IMR-90 (cell line): ENCODE measurements at regions not wholly inside any gene's neighbourhood (a gene's known extent, or its start where the extent isn't known, plus 50 kb on each side); places are given as distances from the start of the nearest gene placed in this dataset.

Source experiments
- ATAC-seq: fragments of 200-7000 bp; cut with Tn5 transposase; 2 replicates; pipeline ENCODE4 v1.9.1; 2020; ENCODE audit warnings: low read depth, mild to moderate bottlenecking, moderate library complexity
- BruUV-seq: library from RNA; stranded (reverse); fragments of 400-500 nt; replicated peaks from 2 replicates; lab custom pipeline; 2021; lab: Mats Ljungman, UMichigan
- CTCF ChIA-PET: fragments of 300-600 bp; formaldehyde crosslinking; extraction: SDS; loops from one replicate; lab custom pipeline; 2021; ENCODE audit warnings: antibody characterized with exemption; lab: Yijun Ruan, JAX
- POLR2A ChIA-PET: fragments of 300-600 bp; sonication (Branson Sonifier 250); formaldehyde crosslinking; loops from one replicate; lab custom pipeline; 2022; ENCODE audit warnings: antibody characterized with exemption; ENCODE audit not compliant: unreplicated experiment; lab: Charles Lee
- DNase-seq: peaks from one replicate; pipeline ENCODE4 v3.0.0; 2013
- H2AFZ ChIP-seq: replicated peaks from 2 replicates; pipeline ENCODE3; 2013; ENCODE audit warnings: low read length, mild to moderate bottlenecking; ENCODE audit not compliant: poor library complexity
- H2AK5ac ChIP-seq: 2 replicates; pipeline ENCODE4 v1.6.1; 2013; ENCODE audit warnings: low read depth, low read length, inconsistent platforms
- H2AK9ac ChIP-seq: replicated peaks from 2 replicates; pipeline ENCODE3; 2013; ENCODE audit warnings: mild to moderate bottlenecking, low read depth, low read length, moderate library complexity; ENCODE audit not compliant: poor library complexity
- H2BK120ac ChIP-seq: 2 replicates; pipeline ENCODE4 v1.6.1; 2013; ENCODE audit warnings: low read depth, low read length, inconsistent platforms
- H2BK15ac ChIP-seq: 3 replicates; pipeline ENCODE4 v1.6.1; 2013; ENCODE audit warnings: low read depth, low read length, inconsistent platforms
- H2BK20ac ChIP-seq: 2 replicates; pipeline ENCODE4 v1.6.1; 2013; ENCODE audit warnings: low read depth, mild to moderate bottlenecking, inconsistent platforms, low read length, moderate library complexity
- H2BK5ac ChIP-seq: 2 replicates; pipeline ENCODE4 v1.6.1; 2013; ENCODE audit warnings: mild to moderate bottlenecking, low read depth, low read length, inconsistent platforms; ENCODE audit not compliant: poor library complexity, severe bottlenecking
- H3K14ac ChIP-seq: replicated peaks from 2 replicates; pipeline ENCODE4 v1.6.1; 2013; ENCODE audit warnings: low read depth, low read length, inconsistent platforms
- H3K18ac ChIP-seq: 2 replicates; pipeline ENCODE4 v1.6.1; 2013; ENCODE audit warnings: low read depth, low read length, control low read depth
- H3K23ac ChIP-seq: 2 replicates; pipeline ENCODE4 v1.6.1; 2013; ENCODE audit warnings: low read depth, low read length, inconsistent platforms
- H3K27ac ChIP-seq: 2 replicates; pipeline ENCODE4 v1.5.1; 2013; ENCODE audit warnings: mild to moderate bottlenecking, control low read depth, low read length; ENCODE audit not compliant: insufficient read depth
- H3K27me3 ChIP-seq: 2 replicates; pipeline ENCODE4 v1.6.1; 2013; ENCODE audit warnings: low read length; ENCODE audit not compliant: control insufficient read depth, insufficient read depth
- H3K36me3 ChIP-seq: 2 replicates; pipeline ENCODE4 v1.6.1; 2013; ENCODE audit warnings: low read length, mixed read lengths; ENCODE audit not compliant: control insufficient read depth, insufficient read depth
- H3K4ac ChIP-seq: 2 replicates; pipeline ENCODE4 v1.6.1; 2013; ENCODE audit warnings: low read depth, low read length, inconsistent platforms
- H3K4me1 ChIP-seq: 2 replicates; pipeline ENCODE4 v1.6.1; 2013; ENCODE audit warnings: low read length, mixed read lengths; ENCODE audit not compliant: control insufficient read depth, insufficient read depth
- H3K4me2 ChIP-seq: 2 replicates; pipeline ENCODE4 v1.6.1; 2013; ENCODE audit warnings: low read depth, mild to moderate bottlenecking, control low read depth, low read length, moderate library complexity
- H3K4me3 ChIP-seq: 2 replicates; pipeline ENCODE4 v1.5.1; 2013; ENCODE audit warnings: low read depth, mild to moderate bottlenecking, control low read depth, low read length, moderate library complexity; ENCODE audit not compliant: insufficient read depth
- H3K56ac ChIP-seq: 2 replicates; pipeline ENCODE4 v1.6.1; 2013; ENCODE audit warnings: low read length, inconsistent platforms; ENCODE audit not compliant: insufficient read depth; ENCODE audit errors: extremely low read depth
- H3K79me1 ChIP-seq, 2 experiments: 2 replicates each; pipeline ENCODE4 v1.6.1; 2013; ENCODE audit warnings: low read length in 2 of 2, inconsistent platforms in 1 of 2, low read depth in 1 of 2
- H3K9ac ChIP-seq: 2 replicates; pipeline ENCODE4 v1.6.1; 2013; ENCODE audit warnings: low read depth, low read length, control low read depth
- H3K9me1 ChIP-seq: 2 replicates; pipeline ENCODE4 v1.6.1; 2013; ENCODE audit warnings: low read length, inconsistent platforms; ENCODE audit not compliant: insufficient read depth
- H3K9me3 ChIP-seq: 2 replicates; pipeline ENCODE4 v1.6.1; 2013; ENCODE audit warnings: low read length; ENCODE audit not compliant: control insufficient read depth, insufficient read depth
- H4K20me1 ChIP-seq: 2 replicates; pipeline ENCODE4 v1.6.1; 2013; ENCODE audit warnings: low read length, inconsistent platforms; ENCODE audit not compliant: insufficient read depth
- H4K5ac ChIP-seq: 2 replicates; pipeline ENCODE4 v1.6.1; 2013; ENCODE audit warnings: mild to moderate bottlenecking, low read depth, low read length, control low read depth
- H4K8ac ChIP-seq, 2 experiments: 2 replicates each; pipeline ENCODE4 v1.6.1; 2013; ENCODE audit warnings: low read depth in 2 of 2, low read length in 2 of 2, control low read depth in 1 of 2, inconsistent platforms in 1 of 2
- H4K91ac ChIP-seq: 2 replicates; pipeline ENCODE4 v1.6.1; 2013; ENCODE audit warnings: low read depth, low read length, inconsistent platforms; ENCODE audit not compliant: insufficient read depth
- CEBPB ChIP-seq: IDR thresholded peaks from 2 replicates; pipeline ENCODE4 v1.6.1; 2012; ENCODE audit warnings: low read depth, low read length, improper control_type of control experiment
- CHD1 ChIP-seq: IDR thresholded peaks from 2 replicates; pipeline ENCODE4 v1.6.1; 2012; ENCODE audit warnings: low read depth, low read length, improper control_type of control experiment
- MAZ ChIP-seq: IDR thresholded peaks from 2 replicates; pipeline ENCODE4 v1.6.1; 2012; ENCODE audit warnings: low read depth, mild to moderate bottlenecking, low read length, improper control_type of control experiment, moderate library complexity, borderline replicate concordance
- POLR2A ChIP-seq: IDR thresholded peaks from 2 replicates; pipeline ENCODE4 v1.6.1; 2012; ENCODE audit warnings: mild to moderate bottlenecking, low read depth, low read length
- RCOR1 ChIP-seq: IDR thresholded peaks from 2 replicates; pipeline ENCODE4 v1.6.1; 2012; ENCODE audit warnings: mild to moderate bottlenecking, low read length, improper control_type of control experiment; ENCODE audit not compliant: insufficient replicate concordance
- WGBS, 2 experiments: methylation state at CpG; one replicate each; pipeline versions ENCODE4 v1.1.5 to v1.1.7; 2013; ENCODE audit warnings: missing lambda C conversion rate in 2 of 2; ENCODE audit not compliant: insufficient read length in 1 of 2; ENCODE audit errors: extremely low coverage in 2 of 2; 5-methylcytosine and 5-hydroxymethylcytosine counted together
- dilution Hi-C: fragments of 300-500 bp; cut with HindIII; formaldehyde crosslinking; loops from one replicate; pipeline ENCODE4 v1.14.3; 2018; ENCODE audit warnings: low sequenced_read_pairs; ENCODE audit not compliant: unreplicated experiment
- in situ Hi-C: fragments of 300-500 bp; cut with MboI; formaldehyde crosslinking; loops from 3 replicates; pipeline ENCODE4 v1.14.3; 2019; ENCODE audit warnings: low sequenced_read_pairs, inconsistent platforms, mixed read lengths
- intact Hi-C: fragments of 100-400 bp; cut with micrococcal nuclease; formaldehyde crosslinking; loops from 2 replicates; pipeline ENCODE4 v1.10.0; 2022
- TF ChIP-seq, protein P1 (sequence below): fragments of 150-350 bp; IDR thresholded peaks from 2 replicates; pipeline ENCODE4 v1.6.1; 2017; ENCODE audit warnings: mild to moderate bottlenecking, antibody characterized with exemption, low read length, low read depth

DNA sequence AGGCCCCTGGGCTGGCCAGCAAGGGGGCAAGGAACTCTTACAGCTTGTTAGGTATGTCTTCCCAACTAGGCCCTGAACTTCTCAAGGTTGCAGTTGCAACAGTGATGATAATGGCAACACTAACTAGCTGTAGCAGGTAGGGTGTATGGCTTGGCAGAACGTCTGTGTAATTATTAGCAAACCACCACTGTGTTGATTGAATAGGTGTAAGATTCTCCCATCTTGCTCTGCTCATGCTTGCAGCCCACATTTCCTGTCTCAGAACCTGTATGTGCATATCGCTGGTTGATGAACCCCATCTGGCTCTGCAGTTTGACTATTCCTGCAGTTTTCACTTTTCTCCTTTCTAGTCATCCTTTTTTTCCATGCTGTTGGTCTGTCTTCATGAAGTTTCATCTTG, 178.8 kb downstream of the KATNAL1 start:
- no peaks in the 10 kb centered on the region for H3K36me3 ChIP-seq
- H3K27ac ChIP-seq, result no peak overlapping the region
- H3K18ac ChIP-seq, result no peak overlapping the region
- H2AK5ac ChIP-seq, result no peak overlapping the region
- H2BK20ac ChIP-seq, result no peak overlapping the region
- H2BK15ac ChIP-seq, result no peak overlapping the region
- H3K4me3 ChIP-seq, result no peak overlapping the region
- H3K14ac ChIP-seq, result no peak overlapping the region
- ChIA-PET CTCF (no interaction called here), POLR2A (no interaction called here)
- no peak overlapping the region for H2AK9ac ChIP-seq
- H3K79me1 ChIP-seq, result no peaks in the 10 kb centered on the region
- DNase-seq, result no peak
- no peak overlapping the region for H4K5ac ChIP-seq
- H4K20me1 ChIP-seq, result no peaks in the 10 kb centered on the region
- no peak overlapping the region for H3K23ac ChIP-seq
- dilution Hi-C loops (no loop called here), intact Hi-C loops (no loop called here), in situ Hi-C loops (loop anchor here (25.0 kb wide), 1 partner anchor 909 kb away; no protein-coding TSS in a partner anchor)
- WGBS, 2 experiments, result no CpG with 5 or more reads among the region's 2 CpGs
- no peak overlapping the region for H2AFZ ChIP-seq
- no peak overlapping the region for H3K9ac ChIP-seq
- no TSS peak for BruUV-seq
- peaks cover 13% of the 10 kb centered on the region for H3K4me1 ChIP-seq
- no peak overlapping the region for H4K8ac ChIP-seq
- no peak overlapping the region for H2BK120ac ChIP-seq
- H3K9me3 ChIP-seq, result no peaks in the 10 kb centered on the region
- H4K91ac ChIP-seq, result no peak overlapping the region
- TF ChIP-seq MAZ (no peak), CHD1 (no peak), POLR2A (no peak), CEBPB (no peak), RCOR1 (no peak)
- TF ChIP-seq, protein P1, sequence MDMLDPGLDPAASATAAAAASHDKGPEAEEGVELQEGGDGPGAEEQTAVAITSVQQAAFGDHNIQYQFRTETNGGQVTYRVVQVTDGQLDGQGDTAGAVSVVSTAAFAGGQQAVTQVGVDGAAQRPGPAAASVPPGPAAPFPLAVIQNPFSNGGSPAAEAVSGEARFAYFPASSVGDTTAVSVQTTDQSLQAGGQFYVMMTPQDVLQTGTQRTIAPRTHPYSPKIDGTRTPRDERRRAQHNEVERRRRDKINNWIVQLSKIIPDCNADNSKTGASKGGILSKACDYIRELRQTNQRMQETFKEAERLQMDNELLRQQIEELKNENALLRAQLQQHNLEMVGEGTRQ, result no peak
- H2BK5ac ChIP-seq, result no peak overlapping the region
- ATAC-seq, result no peak
- no peaks in the 10 kb centered on the region for H3K27me3 ChIP-seq
- H3K9me1 ChIP-seq, result 0 out of 2 replicates have a peak, but pooled peaks cover 3% of the 10 kb centered on the region
- H3K56ac ChIP-seq, result no peak overlapping the region
- no peak overlapping the region for H3K4ac ChIP-seq
- H3K4me2 ChIP-seq, result no peak overlapping the region
